GM12875 (cell line): ENCODE measurements at regions not wholly inside any gene's neighbourhood (a gene's known extent, or its start where the extent isn't known, plus 50 kb on each side); places are given as distances from the start of the nearest gene placed in this dataset.

Experiments
- H3K4me3 ChIP-seq: one replicate; pipeline ENCODE4 v1.5.1; 2011; ENCODE audit warnings: low read depth, low read length, control low read depth
- CTCF ChIP-seq: IDR thresholded peaks from 2 replicates; pipeline ENCODE4 v1.5.1; 2011; ENCODE audit warnings: low read depth, mild to moderate bottlenecking, control low read depth, inconsistent platforms, low read length, moderate library complexity, borderline replicate concordance; ENCODE audit not compliant: insufficient read depth

GRCh38 chr1:184262109-184262508, 124.7 kb upstream of the C1orf21 start:
- no peak for TF ChIP-seq CTCF
- no peak overlapping the region for H3K4me3 ChIP-seq

GRCh38 chr1:184267747-184268146, 119.1 kb upstream of the C1orf21 start:
- TF ChIP-seq CTCF: no peak

GRCh38 chr1:184270556-184270955, 116.3 kb upstream of the C1orf21 start:
- no peak overlapping the region for H3K4me3 ChIP-seq
- TF ChIP-seq CTCF: no peak

More at GRCh38 chr1:184267747-184268146, 119.1 kb upstream of the C1orf21 start:
- H3K4me3 ChIP-seq: no peak overlapping the region

- no peak for TF ChIP-seq CTCF
- H3K4me3 ChIP-seq: no peak overlapping the region
Observed at GRCh38 chr1:184272175-184272866, 114.5 kb upstream of the C1orf21 start.

GRCh38 chr1:184276416-184276815, 110.4 kb upstream of the C1orf21 start:
- no peak overlapping the region for H3K4me3 ChIP-seq
- TF ChIP-seq CTCF: no peak

- no peak overlapping the region for H3K4me3 ChIP-seq
- TF ChIP-seq CTCF: no peak
Observed at GRCh38 chr1:184279911-184280458, 106.8 kb upstream of the C1orf21 start.

GRCh38 chr1:184283999-184284398, 102.8 kb upstream of the C1orf21 start:
- no peak for TF ChIP-seq CTCF
- no peak overlapping the region for H3K4me3 ChIP-seq
